ENCODE measurements at regions not wholly inside any gene's neighbourhood (a gene's known extent, or its start where the extent isn't known, plus 50 kb on each side); places are given as distances from the start of the nearest gene placed in this dataset.

- CTCF ChIA-PET: no interaction called here
- TF ChIP-seq CTCF (IDR thresholded peaks at IDR 0.05; ENCODE audit: control extremely low read depth, extremely low read depth, low read depth, missing control alignments): no peak
- no peak for DNase-seq (ENCODE audit: extremely low spot score)
- POLR2A ChIA-PET: no interaction called here
Measured at GRCh38 chr6:84415068-84415467, 187.6 kb upstream of the CEP162 start.

GRCh38 chr6:84414531-84414930, 187.1 kb upstream of the CEP162 start:
- ChIA-PET CTCF (interaction anchor here (1.6 kb wide), 1 partner anchor 11 kb away, joined by 6 read pairs; no protein-coding TSS in a partner anchor), POLR2A (no interaction called here)

GRCh38 chr6:84411060-84411629, 183.7 kb upstream of the CEP162 start:
- no peak for TF ChIP-seq CTCF (IDR thresholded peaks at IDR 0.05; ENCODE audit: control extremely low read depth, extremely low read depth, low read depth, missing control alignments)
- no peak for DNase-seq (ENCODE audit: extremely low spot score)
- ChIA-PET CTCF (interaction anchor here (1.4 to 4.1 kb wide), 2 partner anchors 11 kb away, joined by 7 to 10 read pairs; no protein-coding TSS in a partner anchor), POLR2A (no interaction called here)

More at GRCh38 chr6:84414531-84414930, 187.1 kb upstream of the CEP162 start:
- no peak for TF ChIP-seq CTCF (IDR thresholded peaks at IDR 0.05; ENCODE audit: control extremely low read depth, extremely low read depth, low read depth, missing control alignments)
- no peak for DNase-seq (ENCODE audit: extremely low spot score)

GRCh38 chr6:84409911-84410310, 182.5 kb upstream of the CEP162 start:
- DNase-seq (ENCODE audit: extremely low spot score): no peak
- TF ChIP-seq CTCF (IDR thresholded peaks at IDR 0.05; ENCODE audit: control extremely low read depth, extremely low read depth, low read depth, missing control alignments): no peak
- ChIA-PET POLR2A (no interaction called here), CTCF (interaction anchor here (1.4 to 4.1 kb wide), 2 partner anchors 10 to 12 kb away, joined by 7 to 10 read pairs; no protein-coding TSS in a partner anchor)

- no peak for TF ChIP-seq CTCF (IDR thresholded peaks at IDR 0.05; ENCODE audit: control extremely low read depth, extremely low read depth, low read depth, missing control alignments)
- CTCF ChIA-PET: interaction anchor here (4.1 kb wide), 1 partner anchor 8 kb away, joined by 10 read pairs; no protein-coding TSS in a partner anchor
- POLR2A ChIA-PET: no interaction called here
- no peak for DNase-seq (ENCODE audit: extremely low spot score)
Measured at GRCh38 chr6:84408028-84408427, 180.6 kb upstream of the CEP162 start.

- ChIA-PET CTCF (interaction anchor here (1.3 kb wide), 2 partner anchors 10 to 60 kb away, joined by 3 to 6 read pairs; no protein-coding TSS in a partner anchor), POLR2A (no interaction called here)
- no peak for DNase-seq (ENCODE audit: extremely low spot score)
- no peak for TF ChIP-seq CTCF (IDR thresholded peaks at IDR 0.05; ENCODE audit: control extremely low read depth, extremely low read depth, low read depth, missing control alignments)
Measured at GRCh38 chr6:84403545-84403944, 176.1 kb upstream of the CEP162 start.
